GM23338 (cell line): ENCODE measurements at regions not wholly inside any gene's neighbourhood (a gene's known extent, or its start where the extent isn't known, plus 50 kb on each side); places are given as distances from the start of the nearest gene placed in this dataset.

Source experiments
- ATAC-seq: fragments of 200-7000 bp; cut with Tn5 transposase; 3 replicates; pipeline ENCODE4 v1.9.1; 2020
- DNase-seq: peaks from one replicate; pipeline ENCODE4 v3.0.0-alpha.2; 2015; ENCODE audit warnings: low spot score
- H2AFZ ChIP-seq: fragments of 200-600 bp; sonication (generic); 2 replicates; pipeline ENCODE4 v1.8.0; 2016; ENCODE audit warnings: antibody characterized with exemption, mild to moderate bottlenecking, moderate library complexity
- H3F3A ChIP-seq: fragments of 200-600 bp; sonication (generic); replicated peaks from 2 replicates; pipeline ENCODE4 v1.8.0; 2017; ENCODE audit warnings: antibody characterized with exemption, mixed run types, low read depth
- H3K27ac ChIP-seq: fragments of 200-600 bp; sonication (generic); 2 replicates; pipeline ENCODE4 v1.6.1; 2016; ENCODE audit warnings: low read depth
- H3K27me3 ChIP-seq: fragments of 200-600 bp; sonication (generic); 2 replicates; pipeline ENCODE4 v1.8.0; 2016; ENCODE audit warnings: mild to moderate bottlenecking, mixed run types, moderate library complexity; ENCODE audit not compliant: insufficient read depth
- H3K36me3 ChIP-seq: fragments of 200-600 bp; sonication (generic); 2 replicates; pipeline ENCODE4 v1.8.0; 2016; ENCODE audit warnings: mild to moderate bottlenecking; ENCODE audit not compliant: insufficient read depth
- H3K4me1 ChIP-seq: fragments of 200-600 bp; sonication (generic); 2 replicates; pipeline ENCODE4 v1.8.0; 2016; ENCODE audit warnings: mild to moderate bottlenecking, moderate library complexity; ENCODE audit not compliant: insufficient read depth
- H3K4me2 ChIP-seq: fragments of 200-600 bp; sonication (generic); 2 replicates; pipeline ENCODE4 v1.7.1; 2017; ENCODE audit warnings: mixed run types
- H3K4me3 ChIP-seq: fragments of 200-600 bp; sonication (generic); 2 replicates; pipeline ENCODE4 v1.6.1; 2016; ENCODE audit warnings: mixed run types
- H3K79me2 ChIP-seq: fragments of 200-600 bp; sonication (generic); replicated peaks from 2 replicates; pipeline ENCODE4 v1.8.0; 2017; ENCODE audit warnings: mild to moderate bottlenecking; ENCODE audit not compliant: insufficient read depth
- H3K9me2 ChIP-seq: fragments of 200-600 bp; sonication (generic); 2 replicates; pipeline ENCODE4 v1.8.0; 2017; ENCODE audit not compliant: insufficient read depth
- H4K20me1 ChIP-seq: fragments of 200-600 bp; sonication (generic); replicated peaks from 2 replicates; pipeline ENCODE4 v1.8.0; 2017; ENCODE audit warnings: mild to moderate bottlenecking; ENCODE audit not compliant: insufficient read depth
- H3K27ac Mint-ChIP-seq: 2 replicates; pipeline ENCODE4 v1.8.0; 2020; ENCODE audit warnings: inconsistent platforms, mild to moderate bottlenecking, moderate library complexity, mixed read lengths
- H3K27me3 Mint-ChIP-seq: 3 replicates; pipeline ENCODE4 v1.8.0; 2022; ENCODE audit warnings: low read depth, mild to moderate bottlenecking, moderate library complexity, mixed read lengths, inconsistent platforms; ENCODE audit not compliant: insufficient read depth, poor library complexity
- H3K36me3 Mint-ChIP-seq: 3 replicates; pipeline ENCODE4 v1.8.0; 2021; ENCODE audit warnings: low read depth, mild to moderate bottlenecking, inconsistent platforms, moderate library complexity, mixed read lengths
- H3K4me1 Mint-ChIP-seq: 3 replicates; pipeline ENCODE4 v1.8.0; 2020; ENCODE audit warnings: mild to moderate bottlenecking, inconsistent platforms, mixed read lengths
- H3K4me3 Mint-ChIP-seq: 3 replicates; pipeline ENCODE4 v1.8.0; 2021; ENCODE audit warnings: moderate library complexity, mild to moderate bottlenecking, inconsistent platforms, mixed read lengths
- H3K9me3 Mint-ChIP-seq: 3 replicates; pipeline ENCODE4 v1.8.0; 2020; ENCODE audit warnings: moderate library complexity, mild to moderate bottlenecking, inconsistent platforms, mixed read lengths
- CREB1 ChIP-seq: fragments of 250-450 bp; sonication (Bioruptor Pico); IDR thresholded peaks from 2 replicates; pipeline ENCODE4 v1.5.0; 2020; ENCODE audit warnings: low read depth, mild to moderate bottlenecking, moderate library complexity
- CTCF ChIP-seq, 2 experiments: fragments of 200-600 bp in 1 of 2; sonication (generic) in 1 of 2; conservative IDR thresholded peaks; 2 replicates each; pipeline versions ENCODE4 v1.5.1 to v1.6.1; 2016 to 2017; ENCODE audit warnings: antibody characterized with exemption in 2 of 2, low read depth in 2 of 2, mild to moderate bottlenecking in 2 of 2, moderate library complexity in 1 of 2
- ETS1 ChIP-seq: IDR thresholded peaks from 2 replicates; pipeline ENCODE4 v1.6.1; 2016; ENCODE audit warnings: antibody characterized with exemption
- EZH2 ChIP-seq: fragments of 200-600 bp; sonication (generic); IDR thresholded peaks from one replicate; pipeline ENCODE4 v1.8.0; 2017; ENCODE audit warnings: antibody characterized with exemption, mild to moderate bottlenecking, low read depth; ENCODE audit not compliant: unreplicated experiment
- EZH2phosphoT487 ChIP-seq: fragments of 200-600 bp; sonication (generic); IDR thresholded peaks from one replicate; pipeline ENCODE4 v1.8.1; 2018; ENCODE audit warnings: antibody characterized with exemption; ENCODE audit not compliant: unreplicated experiment
- JUNB ChIP-seq: IDR thresholded peaks from one replicate; pipeline ENCODE4 v1.6.1; 2016; ENCODE audit warnings: antibody characterized with exemption; ENCODE audit not compliant: unreplicated experiment
- NANOG ChIP-seq: IDR thresholded peaks from 2 replicates; pipeline ENCODE4 v1.6.1; 2016; ENCODE audit warnings: antibody characterized with exemption, borderline replicate concordance
- POLR2AphosphoS5 ChIP-seq: IDR thresholded peaks from 2 replicates; pipeline ENCODE4 v1.6.1; 2016; ENCODE audit warnings: antibody characterized with exemption, low read depth
- REST ChIP-seq: IDR thresholded peaks from one replicate; pipeline ENCODE4 v1.6.1; 2018; ENCODE audit warnings: antibody characterized with exemption; ENCODE audit not compliant: unreplicated experiment
- STAT1 ChIP-seq: IDR thresholded peaks from one replicate; pipeline ENCODE4 v1.6.1; 2016; ENCODE audit warnings: antibody characterized with exemption; ENCODE audit not compliant: unreplicated experiment
- ZNF114 ChIP-seq: fragments of 250-450 bp; sonication (Bioruptor Pico); IDR thresholded peaks from 2 replicates; pipeline ENCODE4 v1.5.0; 2020; ENCODE audit warnings: mild to moderate bottlenecking, moderate library complexity
- ZNF331 ChIP-seq: fragments of 250-450 bp; sonication (Bioruptor Pico); IDR thresholded peaks from 2 replicates; pipeline ENCODE4 v1.5.0; 2020; ENCODE audit warnings: low read depth, mild to moderate bottlenecking, moderate library complexity
- ZNF462 ChIP-seq: fragments of 250-450 bp; sonication (Bioruptor Pico); IDR thresholded peaks from 2 replicates; pipeline ENCODE4 v1.5.0; 2020; ENCODE audit warnings: mild to moderate bottlenecking, moderate library complexity

GRCh38 chr6:130643361-130643760, 183.8 kb upstream of the SMLR1 start:
- Mint-ChIP-seq H3K27ac (no peak overlapping the region), H3K4me1 (no peaks in the 10 kb centered on the region), H3K27me3 (no peaks in the 10 kb centered on the region), H3K9me3 (peaks cover 29% of the 10 kb centered on the region), H3K4me3 (no peak overlapping the region), H3K36me3 (peaks cover 14% of the 10 kb centered on the region; the same call in 2 of the 3 replicates)
- DNase-seq = no peak
- Histone ChIP-seq H3F3A (no peaks in the 10 kb centered on the region), H3K36me3 (no peaks in the 10 kb centered on the region), H3K4me2 (no peak overlapping the region), H3K27me3 (no peaks in the 10 kb centered on the region), H4K20me1 (no peaks in the 10 kb centered on the region), H3K27ac (no peak overlapping the region), H3K4me3 (no peak overlapping the region), H3K9me2 (no peaks in the 10 kb centered on the region), H3K79me2 (no peaks in the 10 kb centered on the region), H3K4me1 (no peaks in the 10 kb centered on the region), H2AFZ (no peak overlapping the region)
- ATAC-seq = no peak
- TF ChIP-seq ZNF331 (CRISPR knock-in tag) (no peak), EZH2 (no peak), ZNF462 (CRISPR knock-in tag) (no peak), POLR2AphosphoS5 (no peak), ZNF114 (CRISPR knock-in tag) (no peak), NANOG (no peak), EZH2phosphoT487 (no peak), ETS1 (no peak), CTCF (conservative IDR thresholded peaks at IDR 0.05; ENCODE audit: low read depth in 2 of 2) (no peak), CREB1 (CRISPR knock-in tag) (no peak), JUNB (no peak), STAT1 (no peak), REST (no peak)
